ENCODE measurements at regions not wholly inside any gene's neighbourhood (a gene's known extent, or its start where the extent isn't known, plus 50 kb on each side); places are given as distances from the start of the nearest gene placed in this dataset.

- no peak for TF ChIP-seq CTCF (IDR thresholded peaks at IDR 0.05)
- H3K9me3 ChIP-seq, result no peaks in the 10 kb centered on the region
- no peak for DNase-seq
- no peaks in the 10 kb centered on the region for H3K36me3 ChIP-seq (ENCODE audit: low read depth)
- H3K4me1 ChIP-seq (ENCODE audit: low read depth), result no peaks in the 10 kb centered on the region
- no peak overlapping the region for H3K4me3 ChIP-seq
- ATAC-seq, result no peak
- intact Hi-C loops (cut with DNase I, micrococcal nuclease), result no loop called here
These were observed 167.2 kb upstream of the GOLIM4 start for GRCh38 chr3:168262887-168263286.

GRCh38 chr3:168260859-168261258 is 165.1 kb upstream of the GOLIM4 start:
- Histone ChIP-seq H3K4me1 (ENCODE audit: low read depth) (no peaks in the 10 kb centered on the region), H3K4me3 (no peak overlapping the region), H3K9me3 (no peaks in the 10 kb centered on the region), H3K36me3 (ENCODE audit: low read depth) (no peaks in the 10 kb centered on the region)
- intact Hi-C loops (cut with DNase I, micrococcal nuclease), result no loop called here
- no peak for ATAC-seq
- no peak for TF ChIP-seq CTCF (IDR thresholded peaks at IDR 0.05)
- DNase-seq, result no peak

- intact Hi-C loops (cut with DNase I, micrococcal nuclease), result no loop called here
- TF ChIP-seq CTCF (IDR thresholded peaks at IDR 0.05), result no peak
- H3K4me3 ChIP-seq, result no peak overlapping the region
- no peak for DNase-seq
- H3K9me3 ChIP-seq, result no peaks in the 10 kb centered on the region
- peaks cover 24% of the 10 kb centered on the region for H3K4me1 ChIP-seq (ENCODE audit: low read depth)
- no peak for ATAC-seq
- no peaks in the 10 kb centered on the region for H3K36me3 ChIP-seq (ENCODE audit: low read depth)
These were observed 155.6 kb upstream of the GOLIM4 start for GRCh38 chr3:168251371-168251770.

- H3K4me3 ChIP-seq, result no peak overlapping the region
- no peak for TF ChIP-seq CTCF (IDR thresholded peaks at IDR 0.05)
- ATAC-seq (no peak), DNase-seq (no peak)
- H3K9me3 ChIP-seq, result no peaks in the 10 kb centered on the region
- intact Hi-C loops (cut with DNase I, micrococcal nuclease), result no loop called here
- H3K4me1 ChIP-seq (ENCODE audit: low read depth), result peaks cover 24% of the 10 kb centered on the region
- no peaks in the 10 kb centered on the region for H3K36me3 ChIP-seq (ENCODE audit: low read depth)
These were observed 154.7 kb upstream of the GOLIM4 start for GRCh38 chr3:168250415-168250861.

GRCh38 chr3:168249550-168250414 is 154.1 kb upstream of the GOLIM4 start:
- TF ChIP-seq CTCF (IDR thresholded peaks at IDR 0.05), result no peak
- intact Hi-C loops (cut with DNase I, micrococcal nuclease), result no loop called here
- Histone ChIP-seq H3K4me3 (no peak overlapping the region), H3K36me3 (ENCODE audit: low read depth) (no peaks in the 10 kb centered on the region), H3K9me3 (no peaks in the 10 kb centered on the region), H3K4me1 (ENCODE audit: low read depth) (peaks cover 24% of the 10 kb centered on the region)
- peak; percentile 74 to 81 (median 80) for DNase-seq
- ATAC-seq, result peak; percentile 95
